ENCODE measurements at regions not wholly inside any gene's neighbourhood (a gene's known extent, or its start where the extent isn't known, plus 50 kb on each side); places are given as distances from the start of the nearest gene placed in this dataset.

DNA sequence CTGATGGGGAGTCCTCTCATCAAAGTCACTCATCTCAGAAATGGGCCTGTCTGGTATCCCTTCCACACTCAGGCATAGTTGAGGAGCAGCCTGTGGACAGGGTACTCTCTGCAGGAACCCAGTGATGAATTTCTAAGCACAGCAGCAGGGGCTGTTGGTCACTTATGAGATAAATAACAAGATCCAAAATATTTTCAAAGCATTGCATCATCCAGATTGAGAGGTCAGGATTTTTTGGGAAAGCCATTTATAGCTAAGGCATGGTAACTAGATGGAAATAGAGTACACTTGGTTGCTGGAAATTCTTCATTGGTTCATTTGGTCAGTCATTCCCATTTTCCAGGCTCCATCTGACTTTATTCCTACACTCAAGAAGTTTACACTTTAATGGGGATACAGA is 246.8 kb upstream of the RAI14 start:
- no peak for TF ChIP-seq CTCF (IDR thresholded peaks at IDR 0.05; ENCODE audit: borderline replicate concordance, extremely low read depth, insufficient read depth)
- FAIRE-seq (no peak), DNase-seq (no peak)
- Histone ChIP-seq H3K4me3 (ENCODE audit: low read length in 3 of 3) (no peak overlapping the region), H3K27ac (ENCODE audit: low read depth in 2 of 2, low read length in 2 of 2) (no peak overlapping the region), H3K9me3 (ENCODE audit: control insufficient read depth in 2 of 3, insufficient read depth in 1 of 3, low read length in 3 of 3) (no peaks in the 10 kb centered on the region), H3K27me3 (ENCODE audit: control insufficient read depth, insufficient read depth, low read length) (no peaks in the 10 kb centered on the region), H3K4me1 (ENCODE audit: control insufficient read depth in 2 of 3, insufficient read depth in 2 of 3, low read depth in 1 of 3, low read length in 3 of 3) (no peaks in the 10 kb centered on the region), H3K36me3 (ENCODE audit: control insufficient read depth in 2 of 3, insufficient read depth in 3 of 3, low read length in 3 of 3) (no peaks in the 10 kb centered on the region), H3K9ac (ENCODE audit: low read length in 3 of 3) (no peak overlapping the region)
- intact Hi-C loops (cut with DNase I), result no loop called here

- Histone ChIP-seq H3K27me3 (ENCODE audit: control insufficient read depth, insufficient read depth, low read length) (no peaks in the 10 kb centered on the region), H3K27ac (ENCODE audit: low read depth in 2 of 2, low read length in 2 of 2) (no peak overlapping the region), H3K36me3 (ENCODE audit: control insufficient read depth in 2 of 3, insufficient read depth in 3 of 3, low read length in 3 of 3) (no peaks in the 10 kb centered on the region), H3K9me3 (ENCODE audit: control insufficient read depth in 2 of 3, insufficient read depth in 1 of 3, low read length in 3 of 3) (no peaks in the 10 kb centered on the region), H3K9ac (ENCODE audit: low read length in 3 of 3) (no peak overlapping the region), H3K4me3 (ENCODE audit: low read length in 3 of 3) (no peak overlapping the region), H3K4me1 (ENCODE audit: control insufficient read depth in 2 of 3, insufficient read depth in 2 of 3, low read depth in 1 of 3, low read length in 3 of 3) (no peaks in the 10 kb centered on the region)
- TF ChIP-seq CTCF (IDR thresholded peaks at IDR 0.05; ENCODE audit: borderline replicate concordance, extremely low read depth, insufficient read depth), result no peak
- intact Hi-C loops (cut with DNase I), result no loop called here
- FAIRE-seq, result no peak
- peak in 1 of 5 donors; percentile 4 for DNase-seq
Measured at GRCh38 chr5:34410411-34411139, 245.6 kb upstream of the RAI14 start.

DNA sequence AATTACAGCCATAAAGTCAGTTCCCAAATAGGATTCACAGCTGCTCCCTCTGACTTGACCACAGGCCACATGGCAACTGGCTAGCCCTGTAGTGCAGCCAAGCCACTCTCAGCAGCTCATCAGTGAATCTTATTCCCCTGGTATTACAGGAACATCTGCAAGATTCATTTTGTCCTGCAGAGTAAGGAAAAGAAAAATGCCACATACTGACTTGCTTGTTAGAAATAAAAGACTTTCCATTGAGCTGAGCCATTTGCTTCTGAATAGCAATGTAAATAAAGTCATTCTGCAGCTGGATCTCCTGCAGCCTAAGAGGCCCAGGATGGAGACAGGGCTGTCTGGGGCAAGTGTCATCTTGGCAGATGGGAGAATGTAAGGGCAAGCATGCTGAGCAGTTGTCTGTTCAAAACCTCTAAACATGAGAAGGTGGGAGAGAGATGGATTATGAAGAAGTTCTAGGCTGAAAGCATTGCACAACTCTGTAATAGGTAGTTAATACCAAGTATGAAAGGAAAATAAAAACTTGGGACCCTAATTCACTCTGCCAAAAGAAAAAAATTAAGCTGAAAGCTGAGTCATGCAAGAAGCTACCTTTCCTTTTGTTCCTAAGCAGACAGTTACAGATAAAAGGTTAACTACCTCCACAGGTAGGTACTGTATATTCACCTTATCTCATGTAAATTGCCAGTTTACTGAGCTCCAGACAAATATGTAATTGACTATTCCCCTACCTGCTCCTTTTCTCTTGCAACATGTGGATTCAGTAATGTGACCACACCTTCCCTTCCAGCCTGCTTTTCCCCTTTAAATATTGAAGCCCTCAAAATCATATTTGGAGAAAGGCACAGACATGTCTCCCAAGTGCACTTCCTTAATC is 244.4 kb upstream of the RAI14 start:
- no peaks in the 10 kb centered on the region for H3K36me3 ChIP-seq (ENCODE audit: control insufficient read depth in 2 of 3, insufficient read depth in 3 of 3, low read length in 3 of 3)
- FAIRE-seq, result no peak
- H3K27ac ChIP-seq (ENCODE audit: low read depth in 2 of 2, low read length in 2 of 2), result no peak overlapping the region
- no peak for TF ChIP-seq CTCF (IDR thresholded peaks at IDR 0.05; ENCODE audit: borderline replicate concordance, extremely low read depth, insufficient read depth)
- intact Hi-C loops (cut with DNase I), result no loop called here
- no peak overlapping the region for H3K9ac ChIP-seq (ENCODE audit: low read length in 3 of 3)
- DNase-seq, result no peak
- H3K4me3 ChIP-seq (ENCODE audit: low read length in 3 of 3), result no peak overlapping the region
- no peaks in the 10 kb centered on the region for H3K4me1 ChIP-seq (ENCODE audit: control insufficient read depth in 2 of 3, insufficient read depth in 2 of 3, low read depth in 1 of 3, low read length in 3 of 3)
- H3K27me3 ChIP-seq (ENCODE audit: control insufficient read depth, insufficient read depth, low read length), result no peaks in the 10 kb centered on the region
- no peaks in the 10 kb centered on the region for H3K9me3 ChIP-seq (ENCODE audit: control insufficient read depth in 2 of 3, insufficient read depth in 1 of 3, low read length in 3 of 3)
